ENCODE measurements at regions not wholly inside any gene's neighbourhood (a gene's known extent, or its start where the extent isn't known, plus 50 kb on each side); places are given as distances from the start of the nearest gene placed in this dataset.
"Not testable (repeated sequence)": the region's sequence is repeated elsewhere in the genome, so short reads cannot be mapped to it uniquely, and the experiment has no call there.

DNA sequence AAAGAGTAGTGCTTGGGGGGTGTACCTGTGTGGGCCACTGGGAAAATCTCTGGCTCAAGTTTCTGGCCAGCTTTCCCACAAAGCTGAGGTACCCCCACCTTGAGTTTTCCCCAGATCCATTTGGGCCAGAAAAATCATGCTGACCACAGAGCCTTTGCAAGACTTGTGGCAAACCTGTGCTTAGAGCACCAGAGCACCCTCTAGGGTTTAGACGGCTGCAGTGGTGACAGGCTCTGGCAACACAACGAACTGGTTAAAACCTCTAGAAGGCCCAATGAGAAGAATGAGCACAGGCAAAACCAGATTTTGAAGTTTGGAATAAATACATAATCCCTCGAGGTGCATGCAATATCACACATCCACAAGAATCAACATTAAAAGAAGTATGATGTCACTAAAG is 290.7 kb upstream of the FOLH1 start:
- no peak overlapping the region for H3K4me3 ChIP-seq (ENCODE audit: low read depth, low read length)
- TF ChIP-seq, protein P1, sequence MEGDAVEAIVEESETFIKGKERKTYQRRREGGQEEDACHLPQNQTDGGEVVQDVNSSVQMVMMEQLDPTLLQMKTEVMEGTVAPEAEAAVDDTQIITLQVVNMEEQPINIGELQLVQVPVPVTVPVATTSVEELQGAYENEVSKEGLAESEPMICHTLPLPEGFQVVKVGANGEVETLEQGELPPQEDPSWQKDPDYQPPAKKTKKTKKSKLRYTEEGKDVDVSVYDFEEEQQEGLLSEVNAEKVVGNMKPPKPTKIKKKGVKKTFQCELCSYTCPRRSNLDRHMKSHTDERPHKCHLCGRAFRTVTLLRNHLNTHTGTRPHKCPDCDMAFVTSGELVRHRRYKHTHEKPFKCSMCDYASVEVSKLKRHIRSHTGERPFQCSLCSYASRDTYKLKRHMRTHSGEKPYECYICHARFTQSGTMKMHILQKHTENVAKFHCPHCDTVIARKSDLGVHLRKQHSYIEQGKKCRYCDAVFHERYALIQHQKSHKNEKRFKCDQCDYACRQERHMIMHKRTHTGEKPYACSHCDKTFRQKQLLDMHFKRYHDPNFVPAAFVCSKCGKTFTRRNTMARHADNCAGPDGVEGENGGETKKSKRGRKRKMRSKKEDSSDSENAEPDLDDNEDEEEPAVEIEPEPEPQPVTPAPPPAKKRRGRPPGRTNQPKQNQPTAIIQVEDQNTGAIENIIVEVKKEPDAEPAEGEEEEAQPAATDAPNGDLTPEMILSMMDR (IDR thresholded peaks at IDR 0.05; ENCODE audit: low read depth, low read length): no peak

DNA sequence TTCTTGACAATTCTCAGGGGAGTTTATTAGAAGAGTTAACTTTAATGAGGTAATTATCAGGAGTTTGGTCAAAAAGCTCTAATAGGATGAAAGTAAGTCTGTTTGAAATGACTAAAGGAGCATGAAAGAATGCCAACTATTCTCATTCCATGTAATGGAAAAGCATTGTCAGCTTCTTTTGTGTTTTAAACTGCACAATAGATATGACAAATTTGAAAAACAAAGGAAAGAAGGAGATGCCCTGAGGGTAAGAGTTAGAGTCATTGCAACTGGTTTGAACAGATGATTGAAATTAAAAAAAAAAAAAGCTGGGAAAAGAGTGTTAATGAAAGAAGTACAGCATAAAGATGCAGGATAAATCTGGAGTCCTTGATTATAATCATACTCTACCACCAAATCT is 296.8 kb upstream of the FOLH1 start:
- no peak overlapping the region for H3K4me3 ChIP-seq (ENCODE audit: low read depth, low read length)
- TF ChIP-seq, protein P1 (IDR thresholded peaks at IDR 0.05; ENCODE audit: low read depth, low read length): no peak

DNA sequence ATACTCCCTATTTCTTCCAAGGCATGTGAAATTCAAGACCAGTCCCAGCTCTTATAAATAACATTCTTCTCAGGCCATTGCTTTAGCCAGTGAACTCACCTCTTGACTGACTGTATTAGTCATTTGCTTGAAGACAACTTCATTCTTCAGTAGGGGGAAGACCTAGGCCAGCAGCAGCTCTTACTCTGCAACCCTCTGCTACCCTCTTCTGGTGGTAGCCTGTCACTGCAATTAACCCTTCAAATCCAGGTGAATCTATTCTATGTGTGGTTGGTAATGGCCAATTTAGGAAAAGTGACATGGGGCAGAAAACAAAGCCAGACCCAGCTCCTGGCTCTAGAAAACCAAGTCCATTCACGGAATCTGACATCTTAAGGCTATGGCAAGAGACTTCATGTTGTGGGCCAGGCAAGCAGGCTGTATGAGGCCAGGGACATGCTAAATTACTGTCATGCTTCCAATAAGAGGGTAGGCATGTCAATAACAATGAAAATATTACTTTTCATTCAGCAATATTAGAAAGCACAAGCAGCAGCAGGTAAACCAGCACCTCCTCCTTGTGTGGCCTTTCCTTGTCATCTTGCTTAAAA is 317.9 kb upstream of the FOLH1 start:
- H3K4me3 ChIP-seq (ENCODE audit: low read depth, low read length): not testable (repeated sequence)
- TF ChIP-seq, protein P1 (IDR thresholded peaks at IDR 0.05; ENCODE audit: low read depth, low read length): peak; percentile 10; the same call in 1 of the 2 replicates

DNA sequence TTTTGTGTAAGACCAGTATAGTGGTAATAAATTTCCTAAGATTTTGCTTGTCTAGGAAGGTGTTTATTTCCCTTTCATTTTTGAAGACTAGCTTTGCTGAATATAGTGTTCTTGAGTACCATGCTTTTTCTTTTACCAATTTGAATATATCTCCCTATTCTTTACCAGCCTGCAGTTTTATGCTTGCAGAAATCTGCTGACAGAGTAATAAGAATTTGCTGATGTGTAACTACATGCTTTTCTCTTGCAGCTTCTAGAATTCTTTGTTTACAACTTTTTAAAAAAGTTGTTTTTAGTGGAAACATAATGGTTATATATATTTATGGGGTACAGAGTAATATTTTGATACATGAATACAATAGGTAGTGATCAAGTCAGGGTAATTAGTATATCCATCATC is 324.8 kb upstream of the FOLH1 start:
- TF ChIP-seq, protein P1 (IDR thresholded peaks at IDR 0.05; ENCODE audit: low read depth, low read length): no peak

DNA sequence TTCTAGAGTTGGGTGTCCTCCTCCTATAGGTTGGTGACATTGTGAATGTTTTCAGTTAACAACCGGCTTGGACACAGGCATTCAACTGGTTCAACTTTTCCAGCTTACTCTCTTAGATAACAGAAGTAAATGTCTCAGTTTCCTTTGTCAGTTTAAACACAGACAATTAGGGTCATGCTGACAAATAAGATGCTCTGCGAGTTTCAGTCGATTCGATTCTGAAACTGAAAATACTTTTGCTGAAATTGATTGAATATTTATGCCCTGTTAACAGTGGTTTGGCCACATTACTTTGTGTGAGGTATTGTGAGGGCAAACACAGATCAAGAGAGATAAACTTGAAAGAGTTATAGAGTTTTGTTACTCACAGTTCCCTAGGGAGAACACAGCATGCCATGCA is 330.5 kb upstream of the FOLH1 start:
- H3K4me3 ChIP-seq (ENCODE audit: low read depth, low read length): not testable (repeated sequence)

More for the DNA sequence above, 324.8 kb upstream of the FOLH1 start:
- H3K4me3 ChIP-seq (ENCODE audit: low read depth, low read length): no peak overlapping the region

DNA sequence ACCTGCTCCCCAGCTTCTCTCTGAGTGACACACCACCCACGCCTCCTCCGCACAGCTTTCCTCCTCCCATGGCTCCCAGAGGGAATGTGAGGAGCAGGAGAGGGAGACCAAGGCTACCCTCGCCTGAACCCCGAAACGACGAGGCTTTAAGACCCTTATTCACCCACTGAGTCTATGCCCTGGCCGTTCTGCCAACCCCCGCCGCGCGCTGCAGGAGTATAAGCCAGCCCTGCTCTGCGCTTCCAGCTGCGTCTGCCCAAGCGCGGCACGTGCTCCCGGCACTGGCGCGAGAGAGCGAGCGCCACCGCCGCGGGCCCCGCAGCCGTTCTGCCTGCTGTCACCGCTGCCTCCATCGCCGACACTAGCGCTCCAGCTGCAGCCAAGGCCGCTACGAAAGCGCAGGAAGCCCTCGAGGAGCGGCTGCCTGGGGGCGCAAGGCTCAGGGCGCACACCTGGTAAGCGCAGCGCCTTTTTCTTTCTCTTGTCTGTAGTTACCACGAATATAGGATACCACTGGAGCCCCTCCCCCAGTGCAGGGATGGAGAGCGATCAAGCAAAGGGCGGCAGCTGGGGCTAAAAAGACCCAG is 350.0 kb upstream of the FOLH1 start:
- H3K4me3 ChIP-seq (ENCODE audit: low read depth, low read length): not testable (repeated sequence)

DNA sequence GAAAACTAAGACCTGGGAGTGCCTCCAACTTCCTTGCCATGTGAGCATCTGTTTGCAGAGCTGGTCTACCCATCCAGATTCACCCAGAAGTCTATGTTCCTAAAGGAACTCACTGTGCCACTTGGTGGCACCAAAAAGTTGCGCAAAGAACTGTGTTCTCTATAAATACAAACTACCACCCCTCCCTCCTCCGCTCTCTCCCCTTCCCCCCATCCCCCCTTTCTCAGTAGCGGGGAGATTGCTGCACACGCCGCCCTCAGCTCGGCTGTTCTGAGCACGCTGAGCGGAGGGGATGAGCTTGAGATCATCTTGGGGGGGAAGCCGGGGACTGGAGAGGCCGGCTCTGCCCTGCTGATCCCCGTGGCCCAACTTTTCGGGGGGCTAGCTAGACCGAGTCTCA is 352.2 kb upstream of the FOLH1 start:
- H3K4me3 ChIP-seq (ENCODE audit: low read depth, low read length): not testable (repeated sequence)

DNA sequence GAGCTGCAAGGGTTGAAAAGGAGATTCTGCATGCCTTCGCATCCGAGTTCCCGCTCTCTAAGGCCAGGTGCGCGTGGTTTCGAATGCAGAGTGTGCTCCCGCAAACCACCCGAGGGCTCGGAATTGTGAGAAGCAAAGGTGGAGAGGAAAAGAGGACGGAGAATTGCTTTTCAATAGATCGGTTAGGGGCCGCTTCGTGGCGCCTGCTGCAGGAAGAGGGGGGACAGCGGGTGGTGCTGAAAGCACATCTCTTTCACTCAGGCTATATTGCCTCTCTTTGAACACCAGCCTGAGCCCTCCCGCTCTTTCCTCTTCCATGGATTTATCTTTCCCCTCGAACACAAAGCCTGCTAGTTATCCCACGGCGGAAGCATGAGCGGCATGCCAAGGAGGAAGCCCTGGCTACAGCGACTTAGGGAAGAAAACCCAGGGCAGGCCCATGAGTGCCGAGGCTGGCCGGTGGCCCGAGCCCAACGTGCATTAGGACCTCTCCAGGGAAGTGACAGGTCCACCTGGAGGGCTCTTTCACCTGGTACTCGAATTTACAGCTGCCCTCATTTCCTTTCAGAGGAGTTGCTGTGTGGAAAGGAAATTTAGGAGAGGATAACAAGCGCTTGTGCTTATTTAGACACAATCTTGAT is 353.0 kb upstream of the FOLH1 start:
- H3K4me3 ChIP-seq (ENCODE audit: low read depth, low read length): not testable (repeated sequence)

DNA sequence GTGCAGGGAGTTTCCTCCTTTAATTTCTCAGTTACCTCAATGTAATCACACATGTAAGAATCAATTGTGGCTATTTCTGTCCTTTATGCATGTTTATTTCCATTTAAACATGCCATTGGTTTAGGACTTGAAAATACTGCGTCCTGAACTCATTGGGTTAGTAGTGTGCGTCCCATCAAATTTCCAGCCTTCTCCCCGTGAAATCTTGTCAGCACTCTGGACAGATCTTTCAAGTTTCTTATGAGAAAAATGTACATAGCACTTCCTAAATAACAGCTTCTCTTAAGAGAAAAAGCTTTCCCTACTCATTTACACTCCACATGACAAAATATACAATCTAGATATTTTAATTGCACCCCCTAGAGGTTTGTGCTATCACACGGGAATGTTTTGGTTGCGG is 353.9 kb upstream of the FOLH1 start:
- not testable (repeated sequence) for H3K4me3 ChIP-seq (ENCODE audit: low read depth, low read length)

DNA sequence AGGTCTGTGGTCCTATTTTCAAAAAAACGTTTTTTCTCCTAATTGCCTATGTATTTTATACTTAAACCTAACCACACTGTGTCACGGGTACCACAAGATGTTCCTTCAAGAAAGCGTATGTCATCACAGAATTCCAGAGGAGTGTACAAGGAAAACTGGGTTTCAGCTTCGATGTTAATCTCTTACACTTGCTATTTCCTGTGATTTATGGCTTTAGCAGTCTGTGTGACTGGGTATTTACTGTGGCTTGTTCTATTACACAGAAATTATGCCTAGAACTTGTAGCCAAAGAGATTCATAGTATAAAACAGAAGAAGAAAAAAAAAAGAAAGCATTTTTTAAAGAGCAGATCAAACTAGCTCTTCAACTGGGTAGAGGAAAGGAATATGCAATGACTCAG is 371.1 kb upstream of the FOLH1 start:
- H3K4me3 ChIP-seq (ENCODE audit: low read depth, low read length): not testable (repeated sequence)

DNA sequence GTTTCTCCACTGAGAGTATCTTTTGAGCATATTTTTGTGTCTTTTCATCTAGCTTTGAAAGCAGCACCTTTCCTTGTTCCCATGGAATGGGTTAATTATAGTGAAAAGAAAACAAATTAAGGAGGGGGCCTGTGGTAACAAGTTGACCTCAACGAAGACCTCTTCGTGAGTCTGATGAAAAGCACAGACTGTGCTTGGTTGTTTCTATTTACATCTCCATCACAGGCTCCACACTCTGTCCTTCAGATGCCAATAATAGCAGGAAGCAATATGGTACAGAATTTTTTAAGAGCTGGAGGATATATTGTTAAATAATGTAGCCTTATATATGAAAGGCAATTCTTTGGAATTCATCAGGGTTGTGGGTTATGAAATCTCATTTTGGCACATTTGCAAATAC is 366.7 kb upstream of the OR4C13 start:
- not testable (repeated sequence) for H3K4me3 ChIP-seq (ENCODE audit: low read depth, low read length)

DNA sequence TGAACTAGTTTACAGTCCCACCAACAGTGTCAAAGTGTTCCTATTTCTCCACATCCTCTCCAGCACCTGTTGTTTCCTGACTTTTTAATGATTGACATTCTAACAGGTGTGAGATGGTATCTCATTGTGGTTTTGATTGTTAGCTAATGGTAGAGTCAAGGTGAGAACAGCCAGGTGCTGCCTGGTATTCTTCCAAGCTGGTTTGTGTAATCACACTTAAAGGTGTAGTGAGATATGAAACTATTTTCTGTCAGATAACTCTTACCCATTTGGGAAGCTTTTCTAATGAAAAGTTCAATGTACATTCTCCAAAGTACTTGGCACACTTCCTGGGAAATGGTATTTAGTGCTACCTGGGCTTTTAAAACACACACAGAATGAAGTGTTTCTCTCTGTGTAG is 343.3 kb upstream of the OR4C13 start:
- not testable (repeated sequence) for H3K4me3 ChIP-seq (ENCODE audit: low read depth, low read length)

DNA sequence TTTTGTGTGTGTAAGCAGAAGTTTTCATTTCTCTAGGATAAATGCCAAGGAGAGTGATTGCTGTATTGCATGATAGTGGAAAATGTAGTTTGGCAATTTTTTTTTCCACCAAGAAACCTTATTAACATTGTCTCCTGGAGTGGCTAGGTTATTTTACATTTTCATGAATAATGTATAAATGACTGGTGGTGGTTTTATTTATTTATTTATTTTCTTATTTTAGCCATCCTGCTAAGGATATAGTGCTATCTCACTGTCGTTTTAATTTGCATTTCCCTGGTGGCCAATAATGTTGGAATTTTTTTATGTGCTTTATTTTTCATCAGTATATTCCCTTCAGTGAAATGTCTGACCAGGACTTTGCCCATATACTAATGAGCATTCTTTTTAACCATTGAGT is 328.3 kb upstream of the OR4C13 start:
- not testable (repeated sequence) for H3K4me3 ChIP-seq (ENCODE audit: low read depth, low read length)

DNA sequence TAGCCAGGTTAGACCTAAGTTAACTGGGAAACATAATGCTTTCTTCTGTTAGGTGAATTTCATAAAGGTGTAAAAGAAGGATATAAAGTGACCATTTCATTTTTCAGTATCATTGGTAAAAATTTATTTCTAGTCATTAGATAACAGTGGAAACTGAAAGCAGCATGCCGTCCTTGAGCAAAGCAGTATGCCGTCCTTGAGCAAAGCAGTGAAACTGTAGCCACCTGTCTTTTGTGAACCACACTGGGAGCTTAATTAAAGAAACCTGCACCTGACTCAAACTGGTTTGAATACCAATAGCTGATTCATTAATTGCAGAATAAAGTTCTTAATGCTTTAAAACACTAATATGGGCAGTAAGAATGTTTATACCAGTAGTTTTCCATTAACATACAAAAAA is 281.5 kb upstream of the OR4C13 start:
- H3K4me3 ChIP-seq (ENCODE audit: low read depth, low read length): not testable (repeated sequence)

DNA sequence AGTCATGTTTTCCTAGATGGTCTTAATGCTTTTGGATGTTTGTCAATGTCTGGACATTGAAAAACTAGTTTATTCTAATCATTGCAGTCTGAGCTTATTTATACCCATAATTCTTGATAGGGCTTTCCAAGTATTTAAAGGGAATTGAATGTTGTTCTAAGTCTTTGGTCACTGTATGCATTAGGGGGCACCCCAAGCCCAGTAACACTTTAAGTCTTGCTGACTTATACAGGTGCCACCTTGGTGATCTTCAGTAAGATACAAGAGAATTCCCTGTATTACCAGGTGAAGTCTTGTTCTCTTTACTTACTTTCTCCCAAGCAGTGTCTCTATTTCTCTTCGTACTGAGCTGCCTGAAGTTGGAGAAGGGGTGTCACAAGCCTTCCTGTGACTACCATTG is 250.1 kb upstream of the OR4C13 start:
- not testable (repeated sequence) for H3K4me3 ChIP-seq (ENCODE audit: low read depth, low read length)

DNA sequence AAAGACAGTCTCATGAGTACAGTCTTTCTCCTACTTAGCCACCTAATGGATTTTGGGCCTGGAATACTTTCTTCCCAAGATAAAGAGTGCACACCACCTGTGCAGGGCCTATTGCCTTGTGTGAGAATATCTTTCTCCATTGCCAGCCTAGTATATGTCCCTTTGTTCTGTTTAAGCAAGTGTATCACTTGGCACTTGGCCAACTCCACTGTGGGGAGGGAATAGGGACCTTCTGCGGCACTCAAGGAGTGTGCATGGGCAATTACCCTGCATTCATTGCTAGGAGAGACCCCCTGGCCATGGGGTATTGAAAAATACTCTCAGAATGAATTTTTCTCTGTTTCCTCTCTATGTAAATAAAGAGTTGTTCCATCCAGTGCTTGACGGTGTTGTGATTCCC is 201.7 kb upstream of the OR4C13 start:
- H3K4me3 ChIP-seq (ENCODE audit: low read depth, low read length): not testable (repeated sequence)
